Limb (tissue), 2 donors: ENCODE measurements at regions not wholly inside any gene's neighbourhood (a gene's known extent, or its start where the extent isn't known, plus 50 kb on each side); places are given as distances from the start of the nearest gene placed in this dataset.

Experiments
- DNase-seq, 2 donors: peaks; one replicate each; pipeline ENCODE4 v3.0.0-alpha.2; 2016; ENCODE audit errors: extremely low spot score in 2 of 2

DNA sequence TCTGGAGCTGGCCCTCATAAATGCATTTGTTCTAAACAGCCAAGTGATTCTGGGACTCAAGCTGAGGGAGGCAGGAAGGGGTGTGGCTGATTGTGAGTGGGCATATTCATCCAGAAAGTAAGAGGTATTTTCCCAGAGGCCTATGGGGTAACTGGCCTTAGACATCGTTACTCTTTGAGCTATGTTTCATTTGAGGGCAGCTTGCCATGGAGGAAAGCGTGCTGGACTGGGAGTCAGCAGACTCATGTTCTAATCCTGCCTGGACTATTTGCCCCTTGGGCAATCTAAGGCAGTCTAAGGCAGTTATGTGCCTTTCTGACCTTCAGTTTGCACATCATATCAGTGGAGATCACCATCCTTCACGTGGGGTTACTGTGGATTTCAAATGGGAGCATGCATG, 93.5 kb upstream of the SLC14A2 start:
- no peak for DNase-seq

DNA sequence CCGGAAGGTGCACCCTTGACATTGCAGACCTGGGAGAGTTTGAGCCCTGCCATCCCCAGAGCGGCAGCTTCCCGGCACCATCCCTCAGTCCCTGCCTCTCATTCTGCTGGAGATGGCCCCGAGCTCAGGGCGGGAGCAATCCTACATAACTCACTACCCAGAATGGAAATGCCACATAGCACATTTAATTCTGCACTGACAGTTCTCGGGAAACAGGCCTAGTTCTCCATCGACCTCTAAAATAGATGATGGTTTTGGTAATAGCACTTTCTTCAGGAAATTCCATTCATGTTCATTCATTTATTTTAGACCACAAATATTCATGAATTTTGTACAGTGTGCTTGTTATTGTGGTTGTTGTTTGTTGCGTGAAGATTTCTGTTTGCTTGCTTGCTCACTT, 92.9 kb upstream of the SLC14A2 start:
- DNase-seq, result no peak

DNA sequence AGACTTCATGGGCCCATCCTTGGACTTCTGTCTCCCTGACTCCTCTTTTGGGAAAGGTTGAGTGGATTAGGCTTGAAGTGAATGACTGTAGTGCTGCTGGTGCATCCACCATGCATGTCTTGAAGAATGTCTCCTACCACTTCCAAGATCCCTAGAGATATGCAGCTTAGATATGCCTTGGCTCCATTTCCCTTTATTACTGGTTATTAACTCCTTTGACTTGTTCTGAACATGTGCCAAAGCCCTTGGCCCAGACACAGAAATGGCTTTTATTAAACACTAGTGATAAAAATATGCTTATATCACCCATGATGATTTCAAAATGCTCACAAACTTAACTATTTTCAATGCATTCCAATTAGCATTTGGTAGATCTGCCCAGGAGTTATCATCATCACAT, 90.0 kb upstream of the SLC14A2 start:
- no peak for DNase-seq

DNA sequence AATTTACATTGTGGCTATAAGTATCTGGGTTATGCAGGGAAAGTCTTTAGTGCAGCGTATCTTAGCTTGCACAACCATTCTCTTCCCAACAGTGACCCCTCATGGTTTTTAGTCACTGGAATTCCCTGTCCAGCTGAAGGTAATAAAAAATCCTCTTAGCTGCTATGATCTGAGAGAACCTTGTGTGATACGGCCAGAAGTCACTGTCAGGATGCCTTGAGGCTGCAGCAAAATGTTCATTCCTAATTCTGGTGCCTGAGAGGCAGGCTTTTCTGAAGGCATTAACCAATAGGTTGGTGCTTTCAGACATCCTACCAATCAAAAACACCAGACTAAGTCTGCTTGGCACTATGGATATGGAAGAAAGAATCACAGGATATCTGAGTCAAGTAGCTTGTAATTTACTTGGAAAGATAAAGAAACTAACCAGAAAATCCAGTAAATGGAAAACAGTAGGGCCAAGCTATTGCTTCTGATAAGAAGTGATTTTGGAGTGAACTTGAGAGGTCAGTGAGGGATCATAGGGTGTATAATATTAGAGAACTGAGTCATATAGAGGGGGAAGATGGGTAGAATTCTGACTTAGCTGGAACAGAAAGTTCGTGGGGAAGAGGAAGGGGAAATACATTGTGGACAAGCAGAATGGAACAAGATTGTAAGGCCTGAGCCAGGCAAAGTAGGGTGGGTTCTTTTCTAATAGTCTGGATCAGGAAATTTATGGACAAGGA, 89.0 kb upstream of the SLC14A2 start:
- peak in 1 of 2 donors; percentile 56 for DNase-seq

DNA sequence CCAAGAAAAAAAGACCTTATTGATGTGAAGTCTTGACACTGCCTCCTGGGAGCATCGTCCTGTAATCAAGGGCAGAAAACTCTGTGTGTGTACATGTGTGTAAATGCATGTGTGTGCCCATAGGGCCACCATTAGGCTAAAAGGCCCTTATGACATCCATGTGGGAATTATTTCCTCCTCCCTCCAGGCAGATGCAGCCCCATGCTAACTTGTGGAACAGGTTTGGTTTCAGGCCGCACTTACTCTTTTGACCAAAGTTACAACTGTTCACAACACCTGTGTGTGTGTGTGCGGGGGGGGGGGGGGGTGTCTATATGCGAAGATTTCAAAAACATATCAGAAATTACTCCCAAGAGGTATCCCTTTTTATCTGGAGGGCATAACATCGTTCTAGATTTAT, 87.4 kb upstream of the SLC14A2 start:
- no peak for DNase-seq

DNA sequence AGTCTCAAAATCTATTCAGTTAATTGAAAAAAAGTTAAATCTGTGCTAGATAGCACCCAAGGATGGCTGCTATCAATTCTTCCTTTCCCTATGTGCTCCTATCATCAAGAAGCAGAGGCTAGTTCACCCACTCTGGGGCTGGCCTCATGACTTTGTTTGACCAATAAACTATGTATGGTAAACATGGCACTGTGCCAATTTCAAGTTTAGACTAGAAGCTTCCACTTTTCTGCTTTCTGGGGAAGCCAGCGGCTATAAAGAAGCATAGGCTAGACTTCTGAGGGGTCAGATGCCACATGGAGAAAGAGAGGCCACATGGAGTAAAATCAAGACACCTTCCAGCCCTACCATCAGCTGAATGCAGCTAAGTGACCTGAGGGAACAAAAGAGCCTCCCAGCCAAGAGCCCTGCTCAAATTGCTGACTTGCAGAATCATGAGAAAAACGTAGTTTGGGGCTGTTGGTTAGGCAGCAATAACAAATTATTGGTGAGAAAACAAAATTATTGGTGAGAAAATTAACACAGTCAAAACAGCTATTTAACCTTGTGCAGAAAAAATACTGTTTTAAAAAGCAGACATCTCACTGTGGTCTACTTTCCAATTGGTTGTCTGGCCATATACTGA, 86.5 kb upstream of the SLC14A2 start:
- no peak for DNase-seq

DNA sequence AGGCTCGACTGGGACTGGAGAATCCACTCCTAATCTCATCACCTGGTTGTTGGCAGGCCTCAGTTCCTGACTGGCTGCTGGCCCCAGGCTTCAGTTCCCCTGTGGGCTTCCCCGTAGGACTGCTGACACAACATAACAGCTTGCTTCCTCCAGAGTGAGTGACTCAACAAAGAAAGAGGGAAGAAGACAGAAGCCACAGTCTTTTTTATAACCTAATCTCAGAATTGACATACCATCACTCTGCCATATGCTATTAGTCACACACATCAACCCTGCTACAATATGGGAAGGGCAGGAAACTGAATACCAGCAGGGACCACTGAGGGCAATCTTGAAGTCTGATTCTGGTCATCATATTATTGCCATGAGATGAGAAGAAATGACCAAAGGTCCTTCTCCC, 76.8 kb upstream of the SLC14A2 start:
- no peak for DNase-seq

DNA sequence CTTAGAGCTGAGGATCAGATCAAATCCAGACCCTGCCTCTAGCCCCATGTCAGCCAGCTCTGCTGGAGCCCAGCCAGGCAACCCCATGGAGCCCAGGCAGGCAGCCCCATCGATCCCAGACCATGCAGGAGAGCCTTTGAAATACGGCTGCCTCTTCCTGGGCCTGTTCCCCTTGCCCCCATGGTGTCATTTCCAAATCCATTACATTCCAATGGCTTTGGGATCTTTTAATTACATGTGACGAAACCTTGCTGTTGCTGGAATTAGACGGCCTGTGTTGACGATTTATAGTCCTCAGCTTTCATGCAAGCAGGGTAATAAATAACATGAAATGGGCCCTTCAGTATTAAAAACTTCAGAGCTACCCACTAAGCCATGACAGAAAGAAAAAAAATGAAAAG, 75.8 kb upstream of the SLC14A2 start:
- peak in 1 of 2 donors; percentile 50 for DNase-seq

DNA sequence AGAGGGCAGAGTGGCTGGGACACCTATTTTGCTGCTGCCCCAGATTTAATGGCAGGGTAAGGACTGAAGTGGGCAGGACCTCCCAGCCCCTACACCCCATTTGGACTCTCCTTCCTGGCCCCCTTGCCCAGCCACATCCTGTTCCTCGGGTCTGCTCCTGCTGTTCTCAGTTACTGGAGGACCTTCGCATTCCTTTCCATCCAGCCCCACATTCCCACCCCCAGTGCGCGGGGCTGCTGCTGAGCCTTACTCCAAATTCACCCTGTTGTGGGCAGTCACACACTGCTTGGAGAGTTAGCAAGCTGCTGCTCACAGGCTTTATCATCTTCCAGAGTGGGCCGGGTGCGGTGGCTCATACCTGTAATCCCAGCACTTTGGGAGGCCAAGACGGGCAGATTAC, 75.2 kb upstream of the SLC14A2 start:
- DNase-seq, result no peak

DNA sequence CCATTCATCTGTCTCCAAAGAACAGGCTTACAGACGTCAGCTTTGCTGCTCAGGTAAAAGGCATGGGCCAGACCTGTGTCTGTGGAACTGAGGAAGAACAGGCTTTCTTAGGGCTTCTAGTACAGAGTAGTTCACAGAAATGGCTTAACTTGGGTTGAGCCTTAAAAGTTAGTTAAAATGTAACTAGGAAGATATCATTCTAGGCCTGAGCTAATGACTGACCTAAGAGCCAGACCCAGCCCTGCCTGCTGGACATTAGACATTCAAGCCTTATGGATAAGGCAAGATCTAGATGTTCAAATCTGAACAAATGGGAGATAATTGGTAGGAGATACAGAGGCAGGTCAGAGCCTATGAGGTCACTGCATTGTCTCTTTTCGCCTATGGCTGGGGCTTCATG, 73.9 kb upstream of the SLC14A2 start:
- DNase-seq, result no peak

DNA sequence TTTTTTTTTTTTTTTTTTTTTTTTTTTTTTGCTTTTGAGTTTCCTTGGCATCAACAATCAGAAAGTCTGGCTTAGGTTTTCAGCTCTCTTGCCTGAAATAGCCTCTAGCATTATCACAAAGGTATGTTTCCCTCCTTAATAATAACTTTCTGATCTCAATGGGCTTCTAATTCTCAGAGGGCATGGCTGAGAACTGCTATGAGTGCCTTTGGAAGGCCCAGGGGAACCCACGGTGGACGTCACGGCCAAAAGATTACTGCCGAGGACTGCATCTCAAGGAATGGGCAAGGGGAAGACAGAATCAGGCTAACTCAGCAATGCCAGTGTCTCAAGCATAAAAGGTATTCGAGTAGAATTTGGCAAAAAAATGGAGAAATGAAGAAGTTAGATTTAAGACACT, 73.2 kb upstream of the SLC14A2 start:
- no peak for DNase-seq

DNA sequence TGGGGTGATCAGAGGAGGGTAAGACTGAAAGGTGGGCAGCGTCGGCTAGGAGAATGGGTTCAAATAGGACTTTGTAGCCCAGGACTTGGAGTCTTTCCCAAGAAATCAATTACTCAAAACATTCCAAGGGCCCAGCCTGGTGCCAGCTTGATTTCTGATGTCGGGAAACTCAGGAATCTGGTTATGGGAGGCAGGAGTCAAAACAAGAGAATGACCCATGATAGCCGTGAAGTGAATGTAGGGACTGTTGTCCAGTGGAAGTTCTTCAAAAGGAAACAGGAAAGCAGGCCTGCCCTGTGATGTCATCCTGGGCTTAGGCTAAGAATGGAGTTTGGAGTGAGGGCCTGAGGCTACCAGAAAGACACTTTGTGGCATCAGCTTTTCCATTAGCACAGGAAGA, 67.4 kb upstream of the SLC14A2 start:
- DNase-seq, result no peak

DNA sequence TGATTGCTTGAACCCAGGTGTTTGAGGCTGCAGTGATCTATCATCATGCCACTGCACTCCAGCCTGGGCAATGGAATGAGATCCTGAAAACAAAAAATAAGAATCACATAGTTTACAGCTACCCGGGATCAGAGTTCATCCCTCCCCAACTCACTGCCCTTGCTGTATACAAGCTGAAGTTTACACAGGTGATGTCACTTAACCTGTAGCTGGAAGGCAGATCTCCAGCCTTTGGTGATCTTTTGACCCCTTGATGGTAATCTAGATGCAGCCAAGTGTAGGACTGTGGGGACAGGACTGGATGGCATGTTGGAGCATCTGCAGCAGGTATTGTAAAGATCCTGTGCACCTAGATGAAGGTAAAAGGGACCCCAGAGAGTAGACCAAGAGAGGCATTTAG, 66.7 kb upstream of the SLC14A2 start:
- DNase-seq, result no peak

DNA sequence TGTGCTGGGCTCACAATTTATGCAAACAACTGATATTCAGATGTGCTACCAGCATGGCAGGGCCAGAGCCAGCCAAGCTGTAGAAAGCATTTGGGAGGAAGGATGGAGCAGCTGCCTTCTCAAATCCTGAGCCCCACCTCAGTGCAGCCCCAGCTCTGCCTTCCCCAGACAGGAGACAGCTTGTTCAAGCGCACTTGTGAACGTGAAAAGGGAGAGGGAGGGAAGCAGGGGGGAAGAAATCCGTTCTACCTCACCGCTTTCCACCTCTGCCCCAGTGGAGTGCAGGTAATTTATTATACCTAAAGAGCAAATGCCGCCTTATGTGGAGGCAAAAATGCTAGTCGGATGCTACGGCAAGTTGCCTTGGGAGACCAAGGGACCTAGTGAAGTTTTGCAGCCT, 66.0 kb upstream of the SLC14A2 start:
- no peak for DNase-seq

DNA sequence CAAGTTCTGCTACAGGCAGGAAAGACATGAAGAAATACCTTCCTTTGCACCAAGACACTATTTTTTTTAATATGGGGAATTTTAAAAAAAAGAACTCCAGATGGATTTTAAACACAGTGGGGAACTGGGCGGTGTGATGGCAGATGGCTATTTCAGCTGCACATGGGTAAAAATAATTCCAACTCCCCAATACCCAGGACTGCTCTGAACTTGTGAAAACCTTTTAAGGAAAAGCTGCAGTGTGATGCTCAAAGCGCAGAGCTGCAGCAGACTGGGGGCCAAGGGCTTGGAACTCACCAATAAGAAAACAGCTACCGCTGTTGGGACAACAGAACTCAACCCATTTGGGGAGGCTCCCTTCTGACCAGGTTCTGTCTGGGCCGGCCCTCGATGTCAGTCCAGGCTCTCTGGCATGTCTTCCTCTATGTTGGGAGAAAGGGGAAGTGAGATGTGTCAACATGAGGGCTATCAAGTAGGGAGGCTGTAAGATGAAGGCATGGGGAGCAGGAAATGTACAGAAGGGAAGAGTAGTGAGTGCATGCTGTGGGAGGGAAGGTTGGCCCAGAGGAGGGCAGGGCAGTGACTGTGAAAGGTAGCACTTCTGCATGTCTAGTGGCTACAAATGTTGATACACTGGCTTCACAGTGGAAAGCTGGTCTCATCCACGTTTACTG, 64.0 kb upstream of the SLC14A2 start:
- DNase-seq, result no peak

DNA sequence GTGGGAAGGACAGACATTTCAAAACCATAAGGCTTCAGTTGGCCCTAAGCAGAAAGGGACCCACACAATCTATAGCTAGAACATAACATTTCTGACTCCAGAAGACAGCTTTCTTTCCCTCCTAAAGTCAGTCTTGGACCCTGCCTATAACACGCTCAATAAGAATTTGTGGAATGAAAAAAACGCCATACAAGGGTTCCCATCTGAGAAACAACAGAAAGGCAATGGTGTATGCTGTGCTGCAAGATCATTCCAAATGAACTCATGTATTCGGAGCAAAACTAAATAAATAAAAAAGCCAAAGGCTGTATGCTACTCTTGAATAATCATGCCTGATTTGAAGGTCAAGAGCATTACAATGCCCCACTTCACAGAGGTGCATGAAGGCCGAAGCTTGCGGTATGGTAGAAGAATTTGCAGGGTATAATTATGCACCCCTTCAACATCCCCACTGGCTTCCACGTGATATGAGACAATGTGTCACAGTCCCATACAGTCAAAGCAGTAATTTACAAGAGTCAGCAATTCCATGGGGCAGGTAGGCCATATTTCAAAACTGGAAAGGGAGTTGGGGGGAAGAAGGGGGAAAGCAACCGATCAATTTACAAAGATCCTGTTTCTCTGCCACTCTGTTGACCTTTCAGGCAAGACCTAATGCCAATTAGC, 61.4 kb upstream of the SLC14A2 start:
- DNase-seq, result no peak

DNA sequence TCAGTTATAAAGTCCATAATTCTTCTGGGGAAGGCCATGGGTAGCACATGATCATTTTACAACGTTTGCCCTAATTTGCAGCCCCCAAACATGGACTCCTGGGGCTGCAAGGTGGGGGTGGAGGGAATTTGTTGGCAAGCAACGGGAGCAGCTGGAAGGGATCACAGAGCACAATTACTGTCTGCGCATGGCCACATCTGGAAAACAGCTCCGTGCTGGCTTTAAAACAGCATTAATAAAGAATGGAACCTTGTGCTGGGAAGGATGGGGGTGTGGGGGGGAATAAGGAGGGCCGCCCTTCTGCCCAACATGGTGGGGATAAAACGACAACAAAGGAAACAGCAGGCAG, 60.9 kb upstream of the SLC14A2 start:
- DNase-seq, result peak; percentile 83 to 84

DNA sequence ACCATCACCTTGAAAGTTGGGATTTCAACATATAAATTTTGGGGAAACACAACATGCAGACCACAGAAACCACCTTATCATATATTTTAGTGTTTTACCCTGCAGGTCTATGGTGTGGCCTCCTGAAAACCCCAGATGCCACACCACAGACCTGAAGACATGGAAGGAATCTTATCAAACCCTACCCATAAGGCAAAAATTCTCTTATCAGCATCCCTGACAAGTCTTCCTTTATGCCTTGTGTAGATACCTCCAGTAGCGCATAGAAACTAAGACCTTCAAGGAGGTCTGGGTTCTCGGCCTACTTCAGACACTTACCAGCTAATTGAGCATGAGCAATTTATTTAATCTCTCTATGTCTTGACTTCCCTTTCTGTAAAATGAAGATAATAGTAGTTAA, 59.1 kb upstream of the SLC14A2 start:
- DNase-seq, result no peak

DNA sequence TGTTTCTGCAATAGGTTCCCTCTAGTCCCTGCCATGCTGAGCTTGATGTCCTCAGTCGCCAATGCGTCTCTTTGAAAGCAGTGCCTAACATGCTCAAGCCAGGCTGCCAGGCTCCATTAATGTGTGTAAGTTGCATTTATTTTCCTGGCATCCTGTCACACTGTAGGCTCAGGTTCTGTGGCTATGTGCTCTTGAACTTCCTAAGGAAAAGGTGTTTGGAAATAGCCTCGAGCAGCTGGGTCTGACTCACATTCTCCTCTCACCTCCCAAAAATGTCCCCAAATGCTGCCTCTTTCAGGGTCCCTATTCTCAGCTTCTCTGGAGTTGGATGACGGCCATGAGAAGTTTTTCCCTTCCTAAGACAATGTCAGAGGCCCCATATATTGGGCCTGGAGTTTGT, 58.0 kb upstream of the SLC14A2 start:
- DNase-seq, result no peak

DNA sequence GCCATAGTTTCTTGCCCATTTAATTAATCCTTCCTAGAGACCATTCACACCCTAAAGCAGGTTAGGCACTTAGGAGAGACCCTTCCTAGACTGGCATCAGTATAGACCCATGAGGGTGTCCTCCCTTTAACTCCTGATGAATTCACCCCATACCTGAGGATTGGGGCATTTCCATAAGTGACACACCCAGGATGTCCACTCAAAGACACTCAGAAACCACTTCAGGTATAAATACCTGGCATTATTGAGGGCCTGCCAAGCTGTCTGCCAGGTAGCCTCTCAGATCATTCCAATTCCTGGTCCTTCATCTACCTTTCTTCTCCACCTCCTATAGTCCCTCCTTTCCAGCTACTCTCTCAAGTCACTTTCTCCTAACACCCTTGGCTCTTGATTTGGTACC, 57.5 kb upstream of the SLC14A2 start:
- no peak for DNase-seq

DNA sequence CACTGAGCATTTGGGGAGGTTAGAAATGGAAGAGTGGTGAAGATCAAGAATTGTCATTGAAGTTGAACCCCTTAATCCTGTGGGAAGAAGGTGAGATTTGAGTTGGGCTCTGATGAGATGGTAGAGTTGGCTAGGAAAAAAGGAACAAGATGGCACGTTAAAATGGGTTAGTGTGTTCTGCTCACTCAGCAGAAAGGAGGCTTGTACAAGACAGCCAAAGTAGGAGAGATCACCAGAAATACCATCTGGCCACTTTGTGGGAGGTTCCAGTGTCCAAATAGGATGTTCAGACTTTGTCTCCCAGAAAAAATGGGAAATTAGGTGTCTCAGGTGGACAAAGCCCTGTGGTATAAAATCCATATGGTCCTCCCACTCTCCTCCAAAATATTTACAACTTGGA, 56.0 kb upstream of the SLC14A2 start:
- no peak for DNase-seq

DNA sequence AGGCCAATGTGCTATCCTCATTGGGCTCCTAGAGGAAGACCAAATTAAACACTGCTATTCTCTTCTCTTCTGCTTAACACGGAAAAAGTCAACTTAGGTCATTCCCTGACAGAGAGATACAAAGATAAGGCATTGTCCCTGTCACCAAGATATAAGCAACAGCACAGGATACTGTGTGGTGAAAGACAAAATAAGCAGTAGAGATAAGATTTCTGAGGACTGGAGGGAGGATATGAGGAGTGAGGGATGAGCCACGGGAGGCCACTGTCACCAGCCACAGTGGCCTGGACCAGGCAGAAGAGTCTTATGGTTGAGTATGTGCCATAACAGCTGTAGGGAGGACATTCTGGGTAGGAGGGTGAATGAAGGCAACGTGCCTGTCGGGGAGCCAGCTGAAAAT, 54.4 kb upstream of the SLC14A2 start:
- no peak for DNase-seq
